RKO (cell line): ENCODE measurements at regions not wholly inside any gene's neighbourhood (a gene's known extent, or its start where the extent isn't known, plus 50 kb on each side); places are given as distances from the start of the nearest gene placed in this dataset.

Source experiments
- DNase-seq: peaks from one replicate; pipeline ENCODE4 v3.0.0-alpha.2; 2016; ENCODE audit warnings: low spot score

- no peak for DNase-seq
Measured at GRCh38 chr11:26186389-26186788, 145.5 kb upstream of the ANO3 start.

- no peak for DNase-seq
Measured at GRCh38 chr11:26187639-26188038, 144.3 kb upstream of the ANO3 start.

GRCh38 chr11:26188554-26188953 is 143.4 kb upstream of the ANO3 start:
- DNase-seq: no peak

DNA sequence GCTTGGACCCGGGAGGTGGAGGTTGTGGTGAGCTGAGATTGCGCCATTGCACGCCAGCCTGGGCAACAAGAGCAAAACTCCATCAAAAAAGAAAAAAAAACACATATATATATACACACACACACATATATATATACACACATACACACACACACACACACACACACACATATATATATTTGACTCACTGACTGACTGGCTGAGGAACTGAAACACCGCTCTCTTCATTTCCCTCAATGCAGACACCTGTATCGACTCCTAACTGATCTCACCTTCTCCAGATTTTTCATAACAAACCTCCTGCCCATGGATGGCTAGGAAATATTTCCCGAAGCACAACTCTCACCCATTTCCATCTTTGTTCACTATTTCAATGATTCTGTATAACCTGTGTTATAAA is 140.7 kb upstream of the ANO3 start:
- no peak for DNase-seq

DNA sequence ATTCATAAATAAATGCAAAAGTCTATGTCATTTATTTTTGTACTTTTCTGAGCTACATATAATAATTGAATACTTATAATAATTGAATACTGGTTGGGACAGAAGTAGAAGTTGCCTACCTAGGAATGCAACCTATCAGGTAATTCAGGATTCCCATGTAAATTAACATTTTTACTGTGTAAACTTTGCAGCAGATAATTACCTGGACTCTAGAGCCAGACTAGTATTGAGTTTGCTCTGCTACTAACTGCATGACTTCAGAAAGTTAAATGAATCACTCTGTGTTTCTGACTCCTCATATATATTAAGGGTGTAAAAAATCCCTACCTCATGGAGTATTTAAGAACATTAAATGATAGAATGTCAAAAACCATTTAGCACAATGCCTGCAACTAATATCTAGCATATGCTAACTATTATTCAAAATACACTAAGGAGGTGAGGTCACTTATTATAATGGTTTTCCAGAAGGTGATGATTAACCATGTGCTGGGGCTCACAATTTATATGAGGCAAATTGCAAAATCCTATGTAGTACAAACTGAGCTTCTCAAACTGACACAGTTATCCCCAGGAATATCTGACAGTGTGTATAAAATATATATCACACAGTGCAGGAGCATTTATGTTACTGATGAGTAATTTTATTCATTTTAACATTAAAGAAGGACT is 138.1 kb upstream of the ANO3 start:
- no peak for DNase-seq

- no peak for DNase-seq
Measured at GRCh38 chr11:26194881-26195280, 137.0 kb upstream of the ANO3 start.

GRCh38 chr11:26198532-26199096 is 133.3 kb upstream of the ANO3 start:
- no peak for DNase-seq

- no peak for DNase-seq
Measured at GRCh38 chr11:26199331-26200095, 132.4 kb upstream of the ANO3 start.

GRCh38 chr11:26201411-26201810 is 130.5 kb upstream of the ANO3 start:
- peak; percentile 5 for DNase-seq

DNA sequence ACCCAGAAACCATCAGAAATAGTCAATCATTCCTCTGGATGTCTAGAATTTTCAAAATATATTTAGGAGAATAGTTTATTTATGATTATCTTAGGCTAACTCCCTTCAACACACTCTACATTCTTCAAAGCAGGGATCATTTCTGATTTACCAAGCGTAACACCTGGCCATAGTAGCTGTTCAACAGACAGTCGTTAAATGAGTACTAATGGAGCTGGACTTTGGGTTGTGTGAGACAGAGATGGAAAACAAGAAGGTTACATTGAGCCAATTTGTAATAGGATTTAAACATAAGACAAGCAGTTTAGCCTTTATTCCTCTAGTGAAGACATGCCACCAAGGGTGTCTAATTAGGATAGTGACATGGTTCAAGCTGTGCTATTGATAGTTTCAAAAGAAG is 129.2 kb upstream of the ANO3 start:
- no peak for DNase-seq

GRCh38 chr11:26204101-26204500 is 127.8 kb upstream of the ANO3 start:
- DNase-seq: no peak

- no peak for DNase-seq
Measured at GRCh38 chr11:26204839-26205238, 127.1 kb upstream of the ANO3 start.

DNA sequence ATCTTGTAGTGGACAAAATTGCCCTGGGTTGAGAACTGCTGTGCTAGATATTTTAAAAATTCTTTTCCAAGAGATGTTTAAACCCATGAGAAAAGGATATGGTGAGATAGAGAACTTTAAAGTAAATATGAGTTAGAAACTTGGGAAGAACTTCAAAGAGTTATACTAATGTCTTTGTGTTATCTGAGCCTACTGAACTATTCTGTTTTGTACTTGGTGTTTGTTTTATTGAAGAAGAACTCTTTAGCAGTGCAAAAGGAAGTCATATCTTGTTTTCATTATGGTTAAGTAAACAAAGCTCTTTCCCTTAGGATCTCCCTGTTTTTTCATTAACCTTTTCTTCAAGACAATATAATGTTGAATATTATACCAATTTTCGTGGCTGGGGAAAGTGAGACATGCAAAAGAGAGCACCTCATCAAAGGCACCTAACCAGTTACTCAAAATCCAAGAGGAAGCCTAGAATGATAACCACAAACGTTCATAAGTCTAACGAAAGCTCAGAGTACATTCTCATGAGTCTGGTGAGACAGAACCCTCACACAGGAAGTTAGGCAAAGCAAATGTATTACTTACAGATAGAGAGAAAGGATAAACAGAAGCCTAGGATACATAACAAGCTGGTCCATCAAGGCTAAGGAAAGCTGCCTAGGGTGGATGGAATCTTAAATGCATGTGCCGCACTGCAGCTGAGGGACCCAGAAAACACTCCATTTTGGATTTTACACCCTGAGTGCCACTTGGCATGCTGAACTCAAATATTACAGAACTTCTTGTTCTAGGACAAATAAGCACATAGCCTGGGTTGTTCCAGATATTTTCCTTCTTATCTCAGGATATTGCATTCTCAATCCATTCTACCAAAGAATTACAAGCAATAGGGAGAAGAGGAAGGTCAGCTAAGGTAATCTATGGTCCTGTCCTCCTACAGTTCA is 112.5 kb upstream of the ANO3 start:
- DNase-seq: no peak

GRCh38 chr11:26225646-26226045 is 106.3 kb upstream of the ANO3 start:
- DNase-seq: no peak

DNA sequence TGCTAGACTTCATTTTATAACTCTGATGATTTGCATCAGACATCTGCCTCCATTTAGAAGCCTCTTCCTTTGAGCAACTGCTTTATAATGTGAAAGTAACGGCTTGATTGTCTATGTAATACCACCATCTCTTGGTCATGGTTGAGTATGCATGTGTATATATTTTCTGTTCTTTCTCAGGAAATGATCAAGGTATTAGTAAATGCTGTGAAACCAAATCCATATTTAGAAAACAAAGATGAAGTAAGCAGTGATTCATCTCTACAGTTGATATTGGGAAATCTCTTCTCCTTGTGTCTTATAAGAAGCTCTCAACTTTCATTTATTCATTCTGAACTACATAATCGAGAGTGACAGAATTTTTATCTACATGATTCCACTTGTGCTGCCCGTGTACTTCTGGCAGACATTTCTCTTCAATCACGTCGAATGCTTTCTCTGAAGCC is 104.6 kb upstream of the ANO3 start:
- DNase-seq: peak; percentile 93

DNA sequence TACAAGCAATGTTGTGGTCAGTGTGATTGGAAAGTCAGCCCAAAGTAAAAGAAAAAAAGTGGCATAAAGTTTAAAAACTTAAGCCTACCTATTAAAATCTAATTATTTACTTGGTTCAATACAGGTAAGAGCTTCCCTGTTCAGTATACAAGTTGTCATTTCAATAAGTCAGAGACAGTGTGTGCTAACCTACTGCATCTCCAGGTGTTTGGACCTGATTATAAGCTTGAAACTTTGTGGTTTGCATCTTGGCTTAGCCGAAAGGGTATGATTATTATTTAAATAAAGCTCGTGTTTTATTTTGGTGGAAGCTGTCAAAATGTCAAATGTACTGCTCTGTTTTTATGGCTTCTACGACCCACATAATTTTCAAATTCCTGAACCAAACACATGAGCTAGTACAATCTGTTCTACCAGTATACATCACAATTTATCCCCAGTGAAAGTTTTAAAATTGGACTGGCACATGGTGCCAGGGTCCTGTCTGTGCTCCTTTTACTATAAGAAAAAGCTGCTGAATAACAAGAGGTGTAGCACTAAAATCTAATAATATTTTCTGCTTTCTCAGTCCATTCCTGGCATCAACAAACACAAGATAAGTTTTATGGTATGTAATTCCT is 103.9 kb upstream of the ANO3 start:
- no peak for DNase-seq

DNA sequence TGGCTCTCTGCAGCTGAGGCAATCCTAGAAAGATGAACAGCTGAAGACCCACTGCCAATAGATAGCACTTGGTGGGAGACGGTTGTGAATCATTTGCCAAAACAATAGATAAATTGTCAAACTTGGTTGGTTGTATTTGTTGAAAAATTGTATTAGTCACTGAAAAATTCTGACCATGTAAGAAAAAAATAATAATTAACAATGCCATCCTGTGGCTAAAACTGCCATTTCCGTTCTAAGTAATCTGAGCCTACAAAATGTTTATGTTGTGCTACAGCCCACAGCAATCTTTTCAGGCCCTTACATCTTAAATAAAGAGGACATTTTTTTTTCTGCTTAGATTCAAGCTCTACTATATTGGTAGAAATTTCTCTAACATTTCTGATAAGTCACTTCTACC is 103.2 kb upstream of the ANO3 start:
- no peak for DNase-seq

- DNase-seq: peak; percentile 56
Measured at GRCh38 chr11:26229257-26229656, 102.7 kb upstream of the ANO3 start.

GRCh38 chr11:26229981-26230380 is 101.9 kb upstream of the ANO3 start:
- DNase-seq: no peak

DNA sequence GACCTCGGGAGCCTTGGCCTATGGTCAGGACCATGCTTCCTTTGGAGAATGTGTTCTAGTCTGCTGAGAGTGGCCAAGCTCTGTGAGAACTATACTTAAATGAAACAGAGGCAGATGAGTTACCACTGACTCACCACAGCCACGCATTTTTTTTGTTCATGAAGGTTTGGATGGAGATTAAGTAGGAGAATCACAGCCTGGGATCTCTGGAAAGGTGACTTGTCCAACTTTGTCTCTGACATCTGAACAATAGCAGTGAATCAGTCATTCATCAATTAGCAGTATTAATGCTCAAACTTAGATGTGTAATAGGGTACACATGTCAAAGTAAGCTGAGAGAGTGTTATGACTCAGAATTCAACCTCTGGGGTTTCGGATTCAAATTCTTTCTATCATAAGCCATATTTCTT is 100.7 kb upstream of the ANO3 start:
- DNase-seq: peak; percentile 49

- peak; percentile 73 for DNase-seq
Measured at GRCh38 chr11:26234451-26234850, 97.5 kb upstream of the ANO3 start.

DNA sequence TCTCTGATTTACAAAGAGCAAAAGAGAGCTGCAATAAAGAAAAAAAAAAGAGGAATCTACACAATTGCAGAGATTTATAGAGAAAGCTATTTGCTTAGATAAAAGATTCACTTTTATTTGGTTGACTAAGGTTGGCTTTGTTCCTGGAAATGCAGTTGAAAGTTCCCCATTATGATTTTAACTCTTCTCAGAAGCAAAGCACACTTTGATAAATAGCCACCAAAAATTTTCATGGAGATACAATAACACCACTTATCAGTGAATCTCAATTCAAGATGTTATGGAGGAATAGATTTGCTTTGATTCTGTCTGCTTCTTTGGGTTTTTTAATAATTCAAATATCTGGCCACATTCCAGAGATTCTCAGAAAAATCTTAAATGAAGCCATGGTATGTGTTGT is 88.5 kb upstream of the ANO3 start:
- no peak for DNase-seq
